Activated naive CD8-positive, alpha-beta T cell treated with anti-CD3 and anti-CD28 coated beads, Interleukin-2, amount 50 U/mL, for 24 hours (primary cell): ENCODE measurements at regions not wholly inside any gene's neighbourhood (a gene's known extent, or its start where the extent isn't known, plus 50 kb on each side); places are given as distances from the start of the nearest gene placed in this dataset.
"Not testable (repeated sequence)": the region's sequence is repeated elsewhere in the genome, so short reads cannot be mapped to it uniquely, and the experiment has no call there.

Experiments used
- ATAC-seq: fragments of 150-1000 bp; cut with Tn5 transposase; one replicate; pipeline ENCODE4 v1.10.0; 2021
- DNase-seq: peaks from one replicate; pipeline ENCODE4 v3.0.0; 2021
- H3K27ac Mint-ChIP-seq: one replicate; pipeline ENCODE4 v1.8.0; 2021; ENCODE audit warnings: mild to moderate bottlenecking, mixed read lengths
- H3K27me3 Mint-ChIP-seq: one replicate; pipeline ENCODE4 v1.8.0; 2021; ENCODE audit warnings: mixed read lengths
- H3K36me3 Mint-ChIP-seq: one replicate; pipeline ENCODE4 v1.8.0; 2021; ENCODE audit warnings: low read depth, mixed read lengths
- H3K4me1 Mint-ChIP-seq: one replicate; pipeline ENCODE4 v1.8.0; 2021; ENCODE audit warnings: mixed read lengths
- H3K4me3 Mint-ChIP-seq: one replicate; pipeline ENCODE4 v1.8.0; 2021; ENCODE audit warnings: mild to moderate bottlenecking, moderate library complexity, mixed read lengths
- H3K9me3 Mint-ChIP-seq: one replicate; pipeline ENCODE4 v1.8.0; 2021; ENCODE audit warnings: mixed read lengths

DNA sequence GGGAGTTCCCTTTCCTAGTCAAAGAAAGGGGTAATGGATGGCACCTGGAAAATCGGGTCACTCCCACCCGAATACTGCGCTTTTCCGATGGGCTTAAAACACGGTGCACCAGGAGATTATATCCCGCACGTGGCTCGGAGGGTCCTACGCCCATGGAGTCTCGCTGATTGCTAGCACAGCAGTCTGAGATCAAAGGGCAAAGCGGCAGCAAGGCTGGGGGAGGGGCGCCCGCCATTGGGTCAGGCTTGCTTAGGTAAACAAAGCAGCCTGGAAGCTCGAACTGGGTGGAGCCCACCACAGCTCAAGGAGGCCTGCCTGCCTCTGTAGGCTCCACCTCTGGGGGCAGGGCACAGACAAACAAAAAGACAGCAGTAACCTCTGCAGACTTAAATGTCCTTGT, 683.3 kb upstream of the MIR17HG start:
- not testable (repeated sequence) for ATAC-seq

DNA sequence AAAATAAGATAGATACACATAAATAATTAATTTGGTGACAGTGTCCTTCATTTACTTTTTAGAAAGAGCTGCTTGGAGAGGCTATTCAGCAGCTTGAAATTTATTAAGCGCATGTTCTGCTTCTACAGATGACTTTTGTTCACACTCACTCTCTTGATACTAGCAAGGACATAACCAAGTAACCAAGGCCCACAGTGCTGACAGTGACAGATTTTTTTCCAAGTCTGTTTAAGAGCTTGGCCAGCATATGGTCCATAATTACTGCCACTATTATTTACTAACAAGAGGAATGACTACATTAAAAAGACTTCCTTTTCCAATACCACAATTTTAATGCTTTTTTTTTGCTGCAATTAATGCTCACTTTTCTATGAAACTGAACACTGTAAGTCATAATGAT, 673.7 kb upstream of the MIR17HG start:
- Mint-ChIP-seq H3K27ac (no peak overlapping the region), H3K27me3 (no peaks in the 10 kb centered on the region), H3K4me3 (no peak overlapping the region), H3K36me3 (no peaks in the 10 kb centered on the region), H3K4me1 (no peaks in the 10 kb centered on the region), H3K9me3 (peaks cover 9% of the 10 kb centered on the region)
- DNase-seq = no peak
- no peak for ATAC-seq

More for the DNA sequence above, 683.3 kb upstream of the MIR17HG start:
- not testable (repeated sequence) for H3K27me3 Mint-ChIP-seq, H3K27ac Mint-ChIP-seq, H3K9me3 Mint-ChIP-seq, H3K4me1 Mint-ChIP-seq, H3K4me3 Mint-ChIP-seq, DNase-seq, H3K36me3 Mint-ChIP-seq

DNA sequence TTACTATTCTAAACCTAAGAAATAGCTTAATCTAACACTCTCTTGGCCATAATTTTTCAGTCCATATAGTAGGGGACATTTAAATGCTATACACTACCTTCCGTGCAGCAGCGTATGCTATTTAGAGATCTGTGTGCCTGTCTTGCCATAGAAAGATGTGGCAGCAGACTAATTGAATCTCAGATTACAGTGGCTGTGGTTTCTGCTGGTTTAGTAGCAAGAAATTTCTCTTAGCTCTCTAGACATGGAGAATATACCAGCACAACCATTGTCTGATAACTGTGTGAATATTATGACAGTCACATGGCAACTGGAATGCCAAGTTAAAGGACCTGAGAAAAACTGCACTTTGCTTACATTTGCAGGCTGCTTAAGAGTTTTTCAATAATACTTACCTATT, 672.4 kb upstream of the MIR17HG start:
- DNase-seq (no peak), ATAC-seq (no peak)
- H3K4me1 Mint-ChIP-seq = no peaks in the 10 kb centered on the region
- H3K27ac Mint-ChIP-seq = no peak overlapping the region
- peaks cover 13% of the 10 kb centered on the region for H3K9me3 Mint-ChIP-seq
- no peak overlapping the region for H3K4me3 Mint-ChIP-seq
- no peaks in the 10 kb centered on the region for H3K27me3 Mint-ChIP-seq
- H3K36me3 Mint-ChIP-seq = no peaks in the 10 kb centered on the region

DNA sequence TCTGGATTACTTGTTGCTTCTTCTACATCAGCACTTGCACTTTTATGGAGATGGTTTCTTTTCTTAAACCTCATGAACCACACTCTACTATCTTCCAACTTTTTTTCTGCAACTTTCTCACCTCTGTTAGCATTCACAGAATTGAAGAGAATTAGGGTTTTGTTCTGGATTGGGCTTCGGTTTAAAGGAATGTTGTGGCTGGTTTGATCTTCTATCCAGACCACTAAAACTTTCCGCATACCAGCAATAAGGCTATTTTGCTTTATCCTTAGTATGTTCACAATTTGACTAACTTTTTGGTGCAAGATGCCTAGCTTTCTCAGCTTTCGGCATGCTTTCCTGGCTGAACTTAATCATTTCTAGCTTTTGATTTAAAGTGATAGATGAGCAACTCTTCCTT, 666.7 kb upstream of the MIR17HG start:
- DNase-seq (no peak), ATAC-seq (no peak)
- no peaks in the 10 kb centered on the region for H3K27me3 Mint-ChIP-seq
- no peaks in the 10 kb centered on the region for H3K36me3 Mint-ChIP-seq
- H3K4me1 Mint-ChIP-seq = no peaks in the 10 kb centered on the region
- H3K4me3 Mint-ChIP-seq = no peak overlapping the region
- H3K27ac Mint-ChIP-seq = no peak overlapping the region
- H3K9me3 Mint-ChIP-seq = peaks cover 4% of the 10 kb centered on the region

DNA sequence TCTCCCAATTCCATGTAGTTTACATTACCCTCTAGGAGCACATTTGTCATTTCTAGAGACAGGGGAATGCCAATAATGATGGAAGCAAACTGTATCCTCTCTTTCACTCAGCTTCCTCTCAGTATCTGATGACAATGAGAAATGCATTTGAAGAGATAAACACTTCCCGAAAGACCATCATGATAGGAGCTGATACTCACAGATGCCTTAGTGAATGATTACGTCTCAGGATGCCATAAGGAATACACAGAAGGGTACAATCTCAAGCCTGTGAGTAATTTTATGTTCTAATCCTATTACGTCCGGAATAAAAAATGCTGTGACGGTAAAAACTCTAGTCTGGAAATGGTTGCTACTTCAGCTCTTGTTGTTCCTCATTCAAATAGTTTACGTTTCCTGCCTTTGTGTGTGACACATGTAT, 663.8 kb upstream of the MIR17HG start:
- Mint-ChIP-seq H3K9me3 (peaks cover 4% of the 10 kb centered on the region), H3K4me3 (no peak overlapping the region), H3K4me1 (no peaks in the 10 kb centered on the region), H3K36me3 (no peaks in the 10 kb centered on the region), H3K27me3 (no peaks in the 10 kb centered on the region), H3K27ac (no peak overlapping the region)
- ATAC-seq = no peak
- DNase-seq = no peak

DNA sequence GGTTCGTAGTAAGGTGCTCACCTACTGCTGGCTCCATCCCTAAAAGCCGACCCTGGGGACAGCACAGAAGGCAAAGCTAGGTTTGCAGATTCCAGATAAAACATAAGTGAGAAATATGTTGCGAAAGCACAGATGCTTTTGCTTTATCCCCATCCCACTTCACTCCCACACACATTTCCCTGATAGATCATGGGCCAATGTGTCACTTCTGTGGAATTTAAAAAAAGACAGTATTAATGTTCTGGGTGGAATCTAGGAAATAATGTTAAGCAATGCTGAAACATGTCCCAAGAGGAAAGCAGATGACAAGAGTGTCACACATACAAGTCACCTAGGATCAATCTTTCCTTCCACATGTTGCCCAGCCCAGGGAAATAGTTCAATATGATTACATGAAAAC, 661.0 kb upstream of the MIR17HG start:
- H3K9me3 Mint-ChIP-seq = peaks cover 5% of the 10 kb centered on the region
- H3K27me3 Mint-ChIP-seq = no peaks in the 10 kb centered on the region
- ATAC-seq (no peak), DNase-seq (no peak)
- H3K4me1 Mint-ChIP-seq = no peaks in the 10 kb centered on the region
- no peak overlapping the region for H3K27ac Mint-ChIP-seq
- no peaks in the 10 kb centered on the region for H3K36me3 Mint-ChIP-seq
- H3K4me3 Mint-ChIP-seq = no peak overlapping the region

DNA sequence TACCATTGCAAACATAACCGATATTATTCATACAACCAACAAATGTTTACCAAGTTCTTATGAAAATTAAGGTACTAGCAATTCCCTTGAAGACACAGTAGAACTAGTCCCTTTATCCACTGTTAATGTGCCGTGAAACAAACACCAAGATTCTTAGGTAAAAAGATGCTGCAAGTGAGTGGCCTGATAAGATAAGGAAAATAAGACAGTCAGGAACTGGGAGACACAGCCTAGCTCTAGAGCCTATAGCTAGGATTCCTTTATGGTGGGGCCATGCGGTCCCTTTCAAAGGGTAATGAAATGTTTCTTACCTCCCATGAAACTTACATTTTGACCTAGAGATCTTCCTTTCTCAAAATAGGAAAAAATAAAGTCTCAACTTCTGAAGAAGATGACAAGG, 658.4 kb upstream of the MIR17HG start:
- Mint-ChIP-seq H3K4me1 (no peaks in the 10 kb centered on the region), H3K27ac (no peak overlapping the region), H3K4me3 (no peak overlapping the region), H3K27me3 (no peaks in the 10 kb centered on the region), H3K9me3 (peaks cover 5% of the 10 kb centered on the region), H3K36me3 (no peaks in the 10 kb centered on the region)
- ATAC-seq (no peak), DNase-seq (no peak)

DNA sequence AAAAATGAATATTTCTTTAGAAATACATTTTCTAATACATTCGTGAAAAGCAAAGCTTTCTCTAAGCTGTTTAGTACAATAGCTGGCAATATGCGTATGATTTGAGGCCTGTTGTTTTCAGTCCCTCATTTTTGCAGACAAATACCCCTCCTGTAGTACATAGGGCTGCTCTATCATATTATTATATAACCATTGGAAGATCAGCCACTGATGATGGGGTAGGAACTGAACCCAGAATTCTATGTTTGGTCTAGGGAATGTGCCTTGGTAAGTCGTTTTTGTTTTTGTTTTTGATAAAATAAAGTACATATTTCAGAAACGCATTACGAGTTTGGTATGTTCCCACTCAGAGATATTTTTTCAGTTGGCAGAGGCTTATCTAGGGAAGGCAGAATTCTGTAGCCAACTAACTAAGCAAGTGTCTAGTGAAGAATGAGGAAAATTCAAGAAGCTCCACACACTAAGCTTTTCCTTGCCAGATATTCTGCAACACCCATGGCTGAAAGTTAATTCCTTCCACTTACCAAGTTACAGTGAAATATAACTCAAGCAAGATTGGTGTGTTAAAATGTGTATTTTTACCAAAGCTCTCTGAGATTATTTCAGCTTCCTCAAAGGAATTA, 656.9 kb upstream of the MIR17HG start:
- DNase-seq = no peak
- no peaks in the 10 kb centered on the region for H3K36me3 Mint-ChIP-seq
- no peak overlapping the region for H3K27ac Mint-ChIP-seq
- no peak for ATAC-seq
- no peaks in the 10 kb centered on the region for H3K27me3 Mint-ChIP-seq
- no peak overlapping the region for H3K4me3 Mint-ChIP-seq
- H3K4me1 Mint-ChIP-seq = no peaks in the 10 kb centered on the region
- H3K9me3 Mint-ChIP-seq = peaks cover 5% of the 10 kb centered on the region

DNA sequence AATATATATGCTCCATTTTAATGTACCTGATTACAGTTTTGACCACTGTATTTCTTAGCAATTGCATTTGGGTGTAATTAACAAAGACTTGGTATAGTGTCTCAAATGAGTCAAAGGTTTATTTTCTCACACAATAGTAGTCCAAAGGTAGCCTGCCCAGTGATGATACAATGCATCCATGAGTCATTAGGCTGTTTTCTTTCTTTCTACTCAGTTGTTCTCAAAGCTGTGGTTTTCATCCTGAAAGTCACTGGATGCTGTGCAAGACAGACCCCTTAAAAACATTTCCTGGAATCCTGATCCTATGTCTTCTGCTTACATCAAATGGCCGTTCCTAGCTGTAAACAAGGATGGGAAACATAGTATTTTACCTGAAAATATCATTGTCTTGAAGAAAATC, 651.2 kb upstream of the MIR17HG start:
- Mint-ChIP-seq H3K27me3 (no peaks in the 10 kb centered on the region), H3K36me3 (no peaks in the 10 kb centered on the region), H3K27ac (no peak overlapping the region), H3K4me3 (no peak overlapping the region), H3K4me1 (no peaks in the 10 kb centered on the region), H3K9me3 (peaks cover 8% of the 10 kb centered on the region)
- no peak for DNase-seq
- ATAC-seq = no peak

DNA sequence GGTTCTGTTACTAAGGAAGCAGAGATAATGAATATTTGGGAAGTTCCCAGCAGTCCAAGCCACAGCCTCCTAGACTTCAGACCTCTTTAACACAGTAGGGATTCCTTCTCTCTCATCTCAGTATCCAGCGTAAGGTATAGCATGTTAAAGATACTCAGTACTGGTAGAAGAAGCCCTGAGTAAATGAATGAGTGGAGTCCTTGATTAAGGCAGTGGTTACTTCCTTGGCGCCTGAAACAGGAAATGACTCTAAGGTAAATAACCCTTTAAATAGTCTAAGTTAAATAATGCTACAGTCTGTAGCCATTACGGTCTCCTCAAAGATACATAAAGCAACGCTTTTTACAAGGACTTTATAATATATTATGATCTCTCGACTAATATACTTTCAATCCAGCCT, 650.8 kb upstream of the MIR17HG start:
- peaks cover 8% of the 10 kb centered on the region for H3K9me3 Mint-ChIP-seq
- no peak overlapping the region for H3K4me3 Mint-ChIP-seq
- no peak overlapping the region for H3K27ac Mint-ChIP-seq
- ATAC-seq (no peak), DNase-seq (no peak)
- H3K27me3 Mint-ChIP-seq = no peaks in the 10 kb centered on the region
- H3K4me1 Mint-ChIP-seq = no peaks in the 10 kb centered on the region
- no peaks in the 10 kb centered on the region for H3K36me3 Mint-ChIP-seq

DNA sequence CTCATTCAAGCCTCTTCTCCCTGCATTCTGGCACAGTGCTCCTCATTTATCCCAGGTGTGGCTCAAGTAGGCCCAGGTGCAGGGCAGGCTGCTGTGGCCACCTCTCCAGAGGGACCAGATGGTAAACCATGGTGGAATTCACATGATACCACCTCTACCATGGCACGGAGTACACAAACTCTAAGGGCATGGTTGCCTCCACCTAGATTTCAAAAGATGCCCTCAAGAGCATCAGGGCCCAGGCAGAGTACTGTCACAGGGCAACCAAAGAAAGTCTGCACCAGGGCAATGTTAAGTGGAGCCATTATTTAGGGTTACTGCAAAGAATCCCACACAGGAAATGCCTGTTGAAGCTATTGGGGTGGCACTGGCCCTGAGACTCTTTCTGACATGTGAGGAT, 647.1 kb upstream of the MIR17HG start:
- Mint-ChIP-seq H3K4me3 (no peak overlapping the region), H3K9me3 (peaks cover 8% of the 10 kb centered on the region), H3K36me3 (no peaks in the 10 kb centered on the region), H3K27me3 (no peaks in the 10 kb centered on the region), H3K4me1 (no peaks in the 10 kb centered on the region), H3K27ac (no peak overlapping the region)
- no peak for ATAC-seq
- no peak for DNase-seq

DNA sequence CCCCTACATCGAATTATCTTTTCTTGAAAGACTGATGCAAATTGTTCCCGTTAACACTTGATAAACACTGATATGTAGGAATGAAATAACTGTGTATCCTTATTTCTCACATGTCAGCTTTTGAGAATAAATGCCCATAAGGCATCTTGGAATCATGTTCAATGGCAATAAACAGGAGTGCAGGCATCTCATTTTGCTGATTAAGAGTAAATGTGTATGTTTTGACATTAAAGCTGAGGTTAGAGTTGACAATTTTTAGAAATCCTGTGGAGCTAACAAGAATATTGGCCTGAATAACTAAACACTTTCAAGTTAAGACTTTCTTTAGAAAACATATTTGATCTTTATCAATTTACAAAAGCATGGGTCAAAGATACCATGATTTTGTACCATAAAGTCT, 646.2 kb upstream of the MIR17HG start:
- ATAC-seq (no peak), DNase-seq (no peak)
- H3K27ac Mint-ChIP-seq = no peak overlapping the region
- H3K36me3 Mint-ChIP-seq = no peaks in the 10 kb centered on the region
- peaks cover 8% of the 10 kb centered on the region for H3K9me3 Mint-ChIP-seq
- no peaks in the 10 kb centered on the region for H3K4me1 Mint-ChIP-seq
- no peaks in the 10 kb centered on the region for H3K27me3 Mint-ChIP-seq
- no peak overlapping the region for H3K4me3 Mint-ChIP-seq

DNA sequence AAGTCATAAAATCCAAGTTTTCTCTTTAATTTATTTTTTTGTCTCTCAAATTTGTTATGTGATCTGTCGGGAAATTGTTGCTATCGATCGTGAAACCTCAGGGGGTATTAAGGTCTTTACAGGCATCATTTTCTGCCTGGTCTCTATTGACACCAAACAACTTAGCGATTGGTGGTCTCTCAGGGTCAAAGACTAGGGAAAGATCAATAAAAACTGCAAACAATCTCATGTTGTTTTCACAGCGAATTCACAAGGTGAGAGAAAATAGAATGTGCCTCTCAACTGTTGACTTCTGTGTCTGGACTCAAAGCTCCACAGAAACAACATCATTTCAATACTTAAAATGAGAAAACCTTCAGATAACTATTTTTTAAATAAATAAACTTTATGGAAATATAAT, 645.4 kb upstream of the MIR17HG start:
- Mint-ChIP-seq H3K4me1 (no peaks in the 10 kb centered on the region), H3K27me3 (no peaks in the 10 kb centered on the region), H3K27ac (no peak overlapping the region), H3K9me3 (peaks cover 8% of the 10 kb centered on the region), H3K4me3 (no peak overlapping the region), H3K36me3 (no peaks in the 10 kb centered on the region)
- no peak for ATAC-seq
- DNase-seq = no peak

DNA sequence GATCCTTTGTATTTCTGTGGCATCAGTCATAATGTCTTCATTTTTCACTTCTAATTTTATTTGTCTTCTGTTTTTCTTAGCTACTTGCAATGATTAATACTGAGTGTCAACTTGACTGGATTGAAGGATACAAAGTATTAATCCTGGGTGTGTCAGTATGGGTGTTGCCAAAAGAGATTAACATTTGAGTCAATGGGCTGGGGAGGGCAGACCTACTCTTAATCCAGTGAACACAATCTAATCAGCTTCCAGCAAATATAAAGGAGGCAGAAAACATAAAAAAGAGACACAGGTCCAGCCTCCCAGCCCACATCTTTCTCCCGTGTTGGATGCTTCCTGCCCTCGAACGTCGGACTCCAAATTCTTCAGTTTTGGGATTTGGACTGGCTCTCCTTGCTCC, 640.9 kb upstream of the MIR17HG start:
- no peak overlapping the region for H3K4me3 Mint-ChIP-seq
- H3K27me3 Mint-ChIP-seq = no peaks in the 10 kb centered on the region
- no peaks in the 10 kb centered on the region for H3K36me3 Mint-ChIP-seq
- no peak for ATAC-seq
- DNase-seq = no peak
- H3K9me3 Mint-ChIP-seq = peaks cover 4% of the 10 kb centered on the region
- H3K4me1 Mint-ChIP-seq = no peaks in the 10 kb centered on the region
- H3K27ac Mint-ChIP-seq = no peak overlapping the region

DNA sequence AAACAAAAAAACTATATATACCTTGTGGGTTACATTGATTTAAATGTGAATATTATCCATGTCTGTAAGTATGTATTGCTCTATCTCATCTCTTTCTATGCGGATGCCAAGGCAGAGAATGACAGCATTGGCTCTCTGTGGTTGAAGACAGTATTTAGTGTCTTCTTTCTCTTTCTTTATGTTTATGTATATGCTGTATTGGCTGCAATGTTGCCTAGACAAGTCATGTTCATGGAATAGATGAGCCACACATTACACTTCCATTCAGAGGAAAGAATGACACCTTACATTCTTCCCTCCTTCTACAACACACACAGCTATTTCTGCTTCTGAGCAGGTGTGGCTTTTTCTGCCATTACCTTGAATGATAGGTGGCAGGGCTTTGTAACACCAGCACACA, 639.4 kb upstream of the MIR17HG start:
- ATAC-seq = no peak
- DNase-seq = no peak
- Mint-ChIP-seq H3K27ac (no peak overlapping the region), H3K36me3 (no peaks in the 10 kb centered on the region), H3K4me1 (no peaks in the 10 kb centered on the region), H3K27me3 (no peaks in the 10 kb centered on the region), H3K9me3 (peaks cover 4% of the 10 kb centered on the region), H3K4me3 (no peak overlapping the region)

DNA sequence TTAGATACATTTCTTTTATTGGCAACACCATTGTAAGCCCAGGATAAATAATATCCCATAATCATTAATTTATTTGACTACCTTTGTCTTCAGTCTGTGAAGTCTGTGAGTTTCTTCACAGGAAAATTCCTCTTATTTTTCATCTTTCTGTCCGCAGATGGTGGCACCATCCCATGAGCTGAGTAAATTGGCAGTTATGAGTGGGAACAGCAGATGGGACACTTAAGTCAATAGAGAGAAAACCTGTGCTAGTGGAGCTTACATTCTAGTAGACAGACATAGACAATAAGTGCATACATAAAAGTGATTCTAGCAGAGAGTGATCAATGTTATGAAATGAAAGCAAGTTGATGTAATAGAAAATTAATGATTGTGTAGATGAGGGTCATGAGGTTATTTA, 638.2 kb upstream of the MIR17HG start:
- H3K4me3 Mint-ChIP-seq = no peak overlapping the region
- no peak overlapping the region for H3K27ac Mint-ChIP-seq
- no peaks in the 10 kb centered on the region for H3K4me1 Mint-ChIP-seq
- no peaks in the 10 kb centered on the region for H3K36me3 Mint-ChIP-seq
- H3K9me3 Mint-ChIP-seq = peaks cover 4% of the 10 kb centered on the region
- ATAC-seq (no peak), DNase-seq (no peak)
- no peaks in the 10 kb centered on the region for H3K27me3 Mint-ChIP-seq
